Endothelial cell of umbilical vein (primary cell): ENCODE measurements at regions not wholly inside any gene's neighbourhood (a gene's known extent, or its start where the extent isn't known, plus 50 kb on each side); places are given as distances from the start of the nearest gene placed in this dataset.

Source experiments
- BruUV-seq: library from RNA; stranded (reverse); fragments of 400-500 nt; replicated peaks from 2 replicates; lab custom pipeline; 2021; lab: Mats Ljungman, UMichigan
- CTCF ChIA-PET: fragments of 300-600, 350-600 bp; sonication (Branson Sonifier 250); formaldehyde crosslinking; loops from one replicate; lab custom pipeline; 2021; ENCODE audit warnings: antibody characterized with exemption, inconsistent platforms; lab: Charles Lee
- POLR2A ChIA-PET: fragments of 300-600, 350-600 bp; sonication (Branson Sonifier 250); formaldehyde crosslinking; loops from one replicate; lab custom pipeline; 2021; ENCODE audit warnings: antibody characterized with exemption, inconsistent platforms; lab: Charles Lee
- DNase-seq: peaks from one replicate; pipeline ENCODE4 v3.0.0-alpha.2; 2011; ENCODE audit warnings: low read depth, low spot score
- FAIRE-seq: peaks from 2 replicates; lab custom pipeline; 2011; peaks lifted over from hg19 to GRCh38; lab: Jason Lieb, UNC
- H2AFZ ChIP-seq: 2 replicates; pipeline ENCODE4 v1.6.0; 2012; ENCODE audit warnings: low read depth, low read length, control low read depth, inconsistent platforms
- H3K27ac ChIP-seq: 2 replicates; pipeline ENCODE4 v1.5.1; 2011; ENCODE audit warnings: low read depth, mild to moderate bottlenecking, control low read depth, low read length, moderate library complexity; ENCODE audit not compliant: insufficient read depth
- H3K27me3 ChIP-seq, 2 experiments: 2 replicates each; pipeline versions ENCODE4 v1.6.0 to v1.6.1; 2011; ENCODE audit warnings: low read length in 2 of 2, mixed read lengths in 1 of 2; ENCODE audit not compliant: control insufficient read depth in 2 of 2, insufficient read depth in 2 of 2
- H3K36me3 ChIP-seq, 2 experiments: 2 replicates in 1 of 2; 3 replicates in 1 of 2; pipeline ENCODE4 v1.5.1; 2011; ENCODE audit warnings: low read length in 2 of 2, mild to moderate bottlenecking in 1 of 2, moderate library complexity in 1 of 2; ENCODE audit not compliant: control insufficient read depth in 2 of 2, insufficient read depth in 2 of 2; ENCODE audit errors: extremely low read depth in 1 of 2
- H3K4me1 ChIP-seq: 3 replicates; pipeline ENCODE4 v1.5.1; 2011; ENCODE audit warnings: mild to moderate bottlenecking, low read length; ENCODE audit not compliant: control insufficient read depth, insufficient read depth; ENCODE audit errors: extremely low read depth
- H3K4me2 ChIP-seq: 2 replicates; pipeline ENCODE4 v1.6.1; 2011; ENCODE audit warnings: low read length, control low read depth, mixed read lengths; ENCODE audit not compliant: insufficient read depth
- H3K4me3 ChIP-seq, 3 experiments: fragments of 200-600 bp in 1 of 3; sonication (generic), shearing (Covaris generic) in 1 of 3; replicated peaks in 1 of 3; 2 replicates each; pipeline ENCODE4 v1.5.1; 2011 to 2016; ENCODE audit warnings: control low read depth in 3 of 3, low read length in 3 of 3, mild to moderate bottlenecking in 2 of 3, inconsistent platforms in 1 of 3, low read depth in 1 of 3, moderate library complexity in 1 of 3; ENCODE audit not compliant: insufficient read depth in 1 of 3
- H3K79me2 ChIP-seq: 2 replicates; pipeline ENCODE4 v1.6.0; 2012; ENCODE audit warnings: low read length, inconsistent platforms; ENCODE audit not compliant: control insufficient read depth, insufficient read depth
- H3K9ac ChIP-seq: replicated peaks from 2 replicates; pipeline ENCODE3; 2011; ENCODE audit warnings: low read length, control low read depth; ENCODE audit not compliant: insufficient read depth; ENCODE audit errors: extremely low read depth
- H3K9me1 ChIP-seq: replicated peaks from 3 replicates; pipeline ENCODE4 v1.6.0; 2011; ENCODE audit warnings: mild to moderate bottlenecking, low read length; ENCODE audit not compliant: control insufficient read depth, insufficient read depth; ENCODE audit errors: extremely low read depth
- H3K9me3 ChIP-seq: replicated peaks from 2 replicates; pipeline ENCODE4 v1.5.1; 2012; ENCODE audit warnings: low read length, inconsistent platforms; ENCODE audit not compliant: control insufficient read depth, insufficient read depth
- H4K20me1 ChIP-seq: replicated peaks from 2 replicates; pipeline ENCODE3; 2011; ENCODE audit warnings: mild to moderate bottlenecking, low read length; ENCODE audit not compliant: control insufficient read depth, insufficient read depth; ENCODE audit errors: extremely low read depth
- CTCF ChIP-seq, 2 donors: IDR thresholded peaks; 1 replicate in 1 of 2; 2 replicates in 1 of 2; pipeline ENCODE4 v1.5.1; 2011; ENCODE audit warnings: low read length in 2 of 2, mild to moderate bottlenecking in 2 of 2, moderate library complexity in 2 of 2, control low read depth in 1 of 2, inconsistent platforms in 1 of 2, low read depth in 1 of 2; ENCODE audit not compliant: insufficient read depth in 1 of 2; ENCODE audit errors: extremely low read depth in 1 of 2
- EZH2 ChIP-seq: IDR thresholded peaks from 2 replicates; pipeline ENCODE4 v1.6.1; 2012; ENCODE audit warnings: borderline replicate concordance, low read depth, mild to moderate bottlenecking, moderate library complexity, low read length, inconsistent platforms; ENCODE audit not compliant: severe bottlenecking
- FOS ChIP-seq: IDR thresholded peaks from 2 replicates; pipeline ENCODE4 v1.6.1; 2011; ENCODE audit warnings: mild to moderate bottlenecking, low read length, moderate library complexity, borderline replicate concordance; ENCODE audit not compliant: insufficient read depth
- GATA2 ChIP-seq: IDR thresholded peaks from 2 replicates; pipeline ENCODE4 v1.7.0; 2011; ENCODE audit warnings: low read depth, mild to moderate bottlenecking, moderate library complexity, mixed read lengths, low read length; ENCODE audit not compliant: insufficient read length, insufficient read depth
- JUN ChIP-seq: IDR thresholded peaks from 2 replicates; pipeline ENCODE4 v1.6.1; 2011; ENCODE audit warnings: borderline replicate concordance, low read depth; ENCODE audit not compliant: insufficient read length, insufficient read depth
- MAX ChIP-seq: IDR thresholded peaks from 2 replicates; pipeline ENCODE4 v1.6.1; 2011; ENCODE audit not compliant: insufficient read depth, insufficient read length
- POLR2AphosphoS5 ChIP-seq: IDR thresholded peaks from 2 replicates; pipeline ENCODE4 v1.6.1; 2012; ENCODE audit warnings: low read depth, mild to moderate bottlenecking, control low read depth, low read length, moderate library complexity; ENCODE audit not compliant: insufficient read depth
- dilution Hi-C: fragments of 300-500 bp; cut with MboI; formaldehyde crosslinking; loops from one replicate; pipeline ENCODE4 v1.15.0; 2019; ENCODE audit warnings: low sequenced_read_pairs; ENCODE audit not compliant: extremely low pct_ligation_motif_present
- intact Hi-C: fragments of 100-400 bp; cut with micrococcal nuclease; formaldehyde crosslinking; loops from one replicate; pipeline ENCODE4 v1.10.0; 2022

- H4K20me1 ChIP-seq, result no peaks in the 10 kb centered on the region
- DNase-seq (no peak), FAIRE-seq (no peak)
- H3K9me1 ChIP-seq, result no peaks in the 10 kb centered on the region
- POLR2A ChIA-PET, result no interaction called here
- no peak overlapping the region for H2AFZ ChIP-seq
- no peaks in the 10 kb centered on the region for H3K36me3 ChIP-seq
- no peak overlapping the region for H3K4me2 ChIP-seq
- H3K27ac ChIP-seq, result no peak overlapping the region
- intact Hi-C loops (no loop called here), dilution Hi-C loops (no loop called here)
- H3K9me3 ChIP-seq, result no peaks in the 10 kb centered on the region
- H3K79me2 ChIP-seq, result no peaks in the 10 kb centered on the region
- BruUV-seq, result no TSS peak
- TF ChIP-seq GATA2 (no peak), FOS (no peak)
- H3K27me3 ChIP-seq, result no peaks in the 10 kb centered on the region
- no peak overlapping the region for H3K4me3 ChIP-seq
- CTCF ChIA-PET, result no interaction called here
- H3K4me1 ChIP-seq, result no peaks in the 10 kb centered on the region
- no peak overlapping the region for H3K9ac ChIP-seq
These were observed 220.0 kb upstream of the TANK start for GRCh38 chr2:160940271-160940670.

GRCh38 chr2:160940699-160941098, 219.5 kb upstream of the TANK start:
- FAIRE-seq (no peak), DNase-seq (no peak)
- no peaks in the 10 kb centered on the region for H3K4me1 ChIP-seq
- no peak overlapping the region for H3K27ac ChIP-seq
- H4K20me1 ChIP-seq, result no peaks in the 10 kb centered on the region
- TF ChIP-seq GATA2 (no peak), FOS (no peak), JUN (no peak), MAX (no peak), EZH2 (no peak), CTCF (IDR thresholded peaks at IDR 0.05; ENCODE audit: extremely low read depth in 1 of 2, insufficient read depth in 1 of 2, low read depth in 1 of 2, low read length in 2 of 2) (no peak), POLR2AphosphoS5 (no peak)
- no peaks in the 10 kb centered on the region for H3K9me3 ChIP-seq
- no peak overlapping the region for H3K4me2 ChIP-seq
- CTCF ChIA-PET, result no interaction called here
- no peaks in the 10 kb centered on the region for H3K36me3 ChIP-seq
- dilution Hi-C loops, result no loop called here
- no peak overlapping the region for H3K9ac ChIP-seq
- no peak overlapping the region for H2AFZ ChIP-seq
- POLR2A ChIA-PET, result no interaction called here
- intact Hi-C loops, result no loop called here
- no peaks in the 10 kb centered on the region for H3K9me1 ChIP-seq
- no peaks in the 10 kb centered on the region for H3K79me2 ChIP-seq
- no TSS peak for BruUV-seq
- no peaks in the 10 kb centered on the region for H3K27me3 ChIP-seq
- no peak overlapping the region for H3K4me3 ChIP-seq
